ENCODE measurements at regions not wholly inside any gene's neighbourhood (a gene's known extent, or its start where the extent isn't known, plus 50 kb on each side); places are given as distances from the start of the nearest gene placed in this dataset.
"Not testable (repeated sequence)": the region's sequence is repeated elsewhere in the genome, so short reads cannot be mapped to it uniquely, and the experiment has no call there.

- H3K27me3 Mint-ChIP-seq = no peaks in the 10 kb centered on the region
- H3K36me3 Mint-ChIP-seq = no peaks in the 10 kb centered on the region
- H3K27ac Mint-ChIP-seq = no peak overlapping the region
- H3K4me3 Mint-ChIP-seq = no peak overlapping the region
- H3K4me1 Mint-ChIP-seq = no peaks in the 10 kb centered on the region
- no peak for DNase-seq
- H3K9me3 Mint-ChIP-seq = no peaks in the 10 kb centered on the region
Measured at GRCh38 chr2:195124391-195125079, 532.5 kb upstream of the SLC39A10 start.

GRCh38 chr2:195122653-195123052, 534.4 kb upstream of the SLC39A10 start:
- no peaks in the 10 kb centered on the region for H3K4me1 Mint-ChIP-seq
- no peak for DNase-seq
- no peaks in the 10 kb centered on the region for H3K27me3 Mint-ChIP-seq
- no peak overlapping the region for H3K27ac Mint-ChIP-seq
- H3K9me3 Mint-ChIP-seq = no peaks in the 10 kb centered on the region
- no peak overlapping the region for H3K4me3 Mint-ChIP-seq
- no peaks in the 10 kb centered on the region for H3K36me3 Mint-ChIP-seq

GRCh38 chr2:195121341-195121740, 535.7 kb upstream of the SLC39A10 start:
- no peak for DNase-seq
- H3K27me3 Mint-ChIP-seq = no peaks in the 10 kb centered on the region
- no peaks in the 10 kb centered on the region for H3K9me3 Mint-ChIP-seq
- H3K4me1 Mint-ChIP-seq = no peaks in the 10 kb centered on the region
- H3K36me3 Mint-ChIP-seq = no peaks in the 10 kb centered on the region
- no peak overlapping the region for H3K27ac Mint-ChIP-seq
- no peak overlapping the region for H3K4me3 Mint-ChIP-seq

- Mint-ChIP-seq H3K9me3 (peaks cover 1% of the 10 kb centered on the region), H3K4me1 (no peaks in the 10 kb centered on the region), H3K27ac (no peak overlapping the region), H3K36me3 (no peaks in the 10 kb centered on the region), H3K4me3 (no peak overlapping the region), H3K27me3 (no peaks in the 10 kb centered on the region)
- DNase-seq = no peak
Measured at GRCh38 chr2:195119231-195119630, 537.8 kb upstream of the SLC39A10 start.

- H3K4me1 Mint-ChIP-seq = no peaks in the 10 kb centered on the region
Measured at GRCh38 chr2:195118276-195118675, 538.8 kb upstream of the SLC39A10 start.

GRCh38 chr2:195117011-195117410, 540.0 kb upstream of the SLC39A10 start:
- Mint-ChIP-seq H3K27me3 (no peaks in the 10 kb centered on the region), H3K36me3 (no peaks in the 10 kb centered on the region), H3K4me3 (no peak overlapping the region), H3K9me3 (peaks cover 5% of the 10 kb centered on the region), H3K27ac (no peak overlapping the region), H3K4me1 (no peaks in the 10 kb centered on the region)
- no peak for DNase-seq

More at GRCh38 chr2:195118276-195118675, 538.8 kb upstream of the SLC39A10 start:
- H3K27ac Mint-ChIP-seq = no peak overlapping the region
- no peak overlapping the region for H3K4me3 Mint-ChIP-seq
- no peak for DNase-seq
- no peaks in the 10 kb centered on the region for H3K27me3 Mint-ChIP-seq
- no peaks in the 10 kb centered on the region for H3K36me3 Mint-ChIP-seq
- peaks cover 5% of the 10 kb centered on the region for H3K9me3 Mint-ChIP-seq

- Mint-ChIP-seq H3K27me3 (no peaks in the 10 kb centered on the region), H3K36me3 (no peaks in the 10 kb centered on the region), H3K9me3 (peaks cover 5% of the 10 kb centered on the region), H3K4me1 (no peaks in the 10 kb centered on the region), H3K4me3 (no peak overlapping the region), H3K27ac (no peak overlapping the region)
- DNase-seq = no peak
Measured at GRCh38 chr2:195115738-195116137, 541.3 kb upstream of the SLC39A10 start.

- no peaks in the 10 kb centered on the region for H3K27me3 Mint-ChIP-seq
- no peaks in the 10 kb centered on the region for H3K4me1 Mint-ChIP-seq
- no peak for DNase-seq
- no peak overlapping the region for H3K27ac Mint-ChIP-seq
- H3K36me3 Mint-ChIP-seq = no peaks in the 10 kb centered on the region
- H3K9me3 Mint-ChIP-seq = no peaks in the 10 kb centered on the region
- H3K4me3 Mint-ChIP-seq = no peak overlapping the region
Measured at GRCh38 chr2:195108182-195108581, 548.8 kb upstream of the SLC39A10 start.

GRCh38 chr2:195106681-195107380, 550.2 kb upstream of the SLC39A10 start:
- H3K36me3 Mint-ChIP-seq = no peaks in the 10 kb centered on the region
- H3K9me3 Mint-ChIP-seq = no peaks in the 10 kb centered on the region
- H3K4me1 Mint-ChIP-seq = no peaks in the 10 kb centered on the region
- no peak for DNase-seq
- no peak overlapping the region for H3K27ac Mint-ChIP-seq
- H3K27me3 Mint-ChIP-seq = no peaks in the 10 kb centered on the region
- no peak overlapping the region for H3K4me3 Mint-ChIP-seq

GRCh38 chr2:195105581-195105980, 551.4 kb upstream of the SLC39A10 start:
- H3K4me1 Mint-ChIP-seq = no peaks in the 10 kb centered on the region
- no peak overlapping the region for H3K4me3 Mint-ChIP-seq
- no peaks in the 10 kb centered on the region for H3K9me3 Mint-ChIP-seq
- no peaks in the 10 kb centered on the region for H3K36me3 Mint-ChIP-seq
- H3K27me3 Mint-ChIP-seq = no peaks in the 10 kb centered on the region
- no peak for DNase-seq
- no peak overlapping the region for H3K27ac Mint-ChIP-seq

GRCh38 chr2:195094330-195094729, 562.7 kb upstream of the SLC39A10 start:
- Mint-ChIP-seq H3K27me3 (no peaks in the 10 kb centered on the region), H3K4me3 (no peak overlapping the region), H3K36me3 (no peaks in the 10 kb centered on the region), H3K27ac (no peak overlapping the region), H3K9me3 (peaks cover 5% of the 10 kb centered on the region), H3K4me1 (peaks cover 3% of the 10 kb centered on the region)
- no peak for DNase-seq

- H3K4me1 Mint-ChIP-seq = peaks cover 3% of the 10 kb centered on the region
Measured at GRCh38 chr2:195092341-195092740, 564.7 kb upstream of the SLC39A10 start.

GRCh38 chr2:195072806-195073205, 584.2 kb upstream of the SLC39A10 start:
- DNase-seq, H3K27ac Mint-ChIP-seq, H3K9me3 Mint-ChIP-seq, H3K36me3 Mint-ChIP-seq, H3K4me1 Mint-ChIP-seq, H3K4me3 Mint-ChIP-seq: not testable (repeated sequence)
- H3K27me3 Mint-ChIP-seq = peaks cover 13% of the 10 kb centered on the region

More at GRCh38 chr2:195092341-195092740, 564.7 kb upstream of the SLC39A10 start:
- no peak for DNase-seq
- Mint-ChIP-seq H3K9me3 (peaks cover 5% of the 10 kb centered on the region), H3K4me3 (no peak overlapping the region), H3K36me3 (peaks cover 3% of the 10 kb centered on the region), H3K27me3 (no peaks in the 10 kb centered on the region), H3K27ac (no peak overlapping the region)

- Mint-ChIP-seq H3K36me3 (no peaks in the 10 kb centered on the region), H3K27me3 (no peaks in the 10 kb centered on the region), H3K4me1 (no peaks in the 10 kb centered on the region), H3K4me3 (no peak overlapping the region), H3K27ac (no peak overlapping the region), H3K9me3 (no peaks in the 10 kb centered on the region)
- DNase-seq = no peak
Measured at GRCh38 chr2:195057001-195057400, 600.0 kb upstream of the SLC39A10 start.

- H3K4me3 Mint-ChIP-seq = no peak overlapping the region
- H3K36me3 Mint-ChIP-seq = no peaks in the 10 kb centered on the region
- H3K9me3 Mint-ChIP-seq = no peaks in the 10 kb centered on the region
- H3K4me1 Mint-ChIP-seq = no peaks in the 10 kb centered on the region
- no peak for DNase-seq
- no peak overlapping the region for H3K27ac Mint-ChIP-seq
- H3K27me3 Mint-ChIP-seq = no peaks in the 10 kb centered on the region
Measured at GRCh38 chr2:195055996-195056395, 601.0 kb upstream of the SLC39A10 start.

- no peak for DNase-seq
- peaks cover 4% of the 10 kb centered on the region for H3K4me1 Mint-ChIP-seq
- peaks cover 1% of the 10 kb centered on the region for H3K9me3 Mint-ChIP-seq
- H3K27me3 Mint-ChIP-seq = no peaks in the 10 kb centered on the region
- H3K36me3 Mint-ChIP-seq = no peaks in the 10 kb centered on the region
- no peak overlapping the region for H3K4me3 Mint-ChIP-seq
- no peak overlapping the region for H3K27ac Mint-ChIP-seq
Measured at GRCh38 chr2:195051401-195051800, 605.6 kb upstream of the SLC39A10 start.
